NT2/D1 (cell line): ENCODE measurements at regions not wholly inside any gene's neighbourhood (a gene's known extent, or its start where the extent isn't known, plus 50 kb on each side); places are given as distances from the start of the nearest gene placed in this dataset.

Experiments used
- DNase-seq: peaks from one replicate; pipeline ENCODE4 v3.0.0-alpha.2; 2011; ENCODE audit warnings: low read depth, low spot score
- H3K27me3 ChIP-seq: 2 replicates; pipeline ENCODE4 v1.6.0; 2011; ENCODE audit warnings: mild to moderate bottlenecking; ENCODE audit not compliant: insufficient read length, insufficient read depth
- H3K36me3 ChIP-seq: 2 replicates; pipeline ENCODE4 v1.6.1; 2011; ENCODE audit warnings: mild to moderate bottlenecking, low read length, mixed read lengths; ENCODE audit not compliant: insufficient read depth, insufficient read length
- H3K4me1 ChIP-seq: 2 replicates; pipeline ENCODE4 v1.5.1; 2011; ENCODE audit not compliant: insufficient read depth, insufficient read length
- H3K4me3 ChIP-seq: 2 replicates; pipeline ENCODE4 v1.5.1; 2011; ENCODE audit warnings: low read depth; ENCODE audit not compliant: insufficient read length
- H3K9ac ChIP-seq: 2 replicates; pipeline ENCODE4 v1.6.0; 2011; ENCODE audit warnings: low read depth; ENCODE audit not compliant: insufficient read length
- H3K9me3 ChIP-seq: 2 replicates; pipeline ENCODE4 v1.5.1; 2011; ENCODE audit warnings: mild to moderate bottlenecking, low read length; ENCODE audit not compliant: insufficient read depth
- SUZ12 ChIP-seq: IDR thresholded peaks from 2 replicates; pipeline ENCODE4 v1.6.1; 2011; ENCODE audit not compliant: insufficient read length, insufficient read depth; ENCODE audit errors: extremely low read depth
- YY1 ChIP-seq: IDR thresholded peaks from 2 replicates; pipeline ENCODE4 v1.6.1; 2011; ENCODE audit not compliant: insufficient read length, insufficient read depth
- ZNF274 ChIP-seq: IDR thresholded peaks from 2 replicates; pipeline ENCODE4 v1.6.1; 2011; ENCODE audit warnings: mild to moderate bottlenecking, low read depth, low read length

- Histone ChIP-seq H3K9me3 (peaks cover 3% of the 10 kb centered on the region; the same call in 1 of the 2 replicates), H3K27me3 (no peaks in the 10 kb centered on the region), H3K9ac (no peak overlapping the region), H3K4me3 (no peak overlapping the region), H3K36me3 (no peaks in the 10 kb centered on the region), H3K4me1 (no peaks in the 10 kb centered on the region)
- DNase-seq: no peak
- no peak for TF ChIP-seq SUZ12
- no peak for TF ChIP-seq YY1
- TF ChIP-seq ZNF274: no peak
Observed at GRCh38 chr20:39990692-39991091, 698.3 kb downstream of the MAFB start.

DNA sequence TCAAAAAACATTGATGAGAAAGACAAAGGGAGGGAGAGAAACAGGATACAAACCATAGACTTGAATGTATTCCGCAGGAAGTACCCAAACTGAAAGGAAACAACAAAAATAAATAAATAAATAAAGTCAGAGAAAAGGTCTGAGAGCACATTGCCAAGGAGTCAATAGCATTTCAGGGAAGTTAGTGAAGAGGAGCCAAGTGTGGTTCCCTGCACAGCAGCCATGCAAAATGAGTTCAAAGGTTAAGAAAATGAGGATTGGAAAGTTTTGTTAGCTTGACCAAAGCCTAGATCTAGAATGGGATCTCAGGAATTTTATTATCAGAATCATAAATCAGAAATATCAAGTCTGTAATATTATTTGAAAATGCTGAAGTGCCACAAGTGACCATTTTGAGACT lies 700.0 kb downstream of the MAFB start:
- Histone ChIP-seq H3K9ac (no peak overlapping the region), H3K9me3 (peaks cover 3% of the 10 kb centered on the region; the same call in 1 of the 2 replicates), H3K36me3 (no peaks in the 10 kb centered on the region), H3K4me3 (no peak overlapping the region), H3K27me3 (no peaks in the 10 kb centered on the region), H3K4me1 (no peaks in the 10 kb centered on the region)
- no peak for DNase-seq
- TF ChIP-seq SUZ12: no peak
- no peak for TF ChIP-seq ZNF274
- TF ChIP-seq YY1: no peak

DNA sequence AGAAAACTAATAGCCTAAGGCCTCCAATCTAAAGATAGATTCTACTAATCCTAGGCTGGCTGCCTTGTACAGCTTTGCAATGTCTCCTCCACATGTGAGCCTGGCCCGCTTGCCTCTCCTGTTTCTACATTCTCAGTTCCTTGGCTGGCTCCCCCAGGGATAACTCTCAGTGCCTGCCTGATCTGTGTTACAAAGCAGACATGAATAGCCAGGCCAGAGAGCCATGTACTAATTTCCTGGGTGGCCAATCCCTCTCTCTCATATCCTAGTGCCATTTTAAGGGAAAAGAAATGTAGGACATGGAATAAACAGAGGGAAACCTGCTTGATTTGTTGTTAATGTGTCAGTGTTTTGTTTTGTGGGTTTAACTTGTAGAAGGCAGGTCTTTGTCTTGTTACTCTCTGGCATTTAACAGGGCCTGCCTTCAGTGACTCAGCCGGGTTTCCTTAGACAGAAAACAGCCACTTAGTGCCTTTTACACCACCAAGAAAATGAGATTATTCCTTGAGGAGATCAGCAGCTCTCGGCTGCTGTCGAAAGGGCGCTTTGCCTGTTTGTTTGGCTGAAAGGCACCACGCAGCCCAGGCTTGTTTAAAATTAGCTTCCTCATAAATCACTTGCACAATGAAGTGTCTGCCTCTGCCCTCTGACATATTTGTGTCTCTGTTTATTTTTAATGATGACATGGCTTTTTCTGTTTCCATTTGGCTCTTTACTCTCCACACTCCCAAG lies 702.7 kb downstream of the MAFB start:
- peak; percentile 32 for DNase-seq
- no peak for TF ChIP-seq SUZ12
- TF ChIP-seq YY1: no peak
- TF ChIP-seq ZNF274: no peak
- H3K36me3 ChIP-seq: no peaks in the 10 kb centered on the region
- H3K4me3 ChIP-seq: no peak overlapping the region
- H3K9me3 ChIP-seq: peaks cover 3% of the 10 kb centered on the region; the same call in 1 of the 2 replicates
- H3K27me3 ChIP-seq: no peaks in the 10 kb centered on the region
- no peaks in the 10 kb centered on the region for H3K4me1 ChIP-seq
- no peak overlapping the region for H3K9ac ChIP-seq

DNA sequence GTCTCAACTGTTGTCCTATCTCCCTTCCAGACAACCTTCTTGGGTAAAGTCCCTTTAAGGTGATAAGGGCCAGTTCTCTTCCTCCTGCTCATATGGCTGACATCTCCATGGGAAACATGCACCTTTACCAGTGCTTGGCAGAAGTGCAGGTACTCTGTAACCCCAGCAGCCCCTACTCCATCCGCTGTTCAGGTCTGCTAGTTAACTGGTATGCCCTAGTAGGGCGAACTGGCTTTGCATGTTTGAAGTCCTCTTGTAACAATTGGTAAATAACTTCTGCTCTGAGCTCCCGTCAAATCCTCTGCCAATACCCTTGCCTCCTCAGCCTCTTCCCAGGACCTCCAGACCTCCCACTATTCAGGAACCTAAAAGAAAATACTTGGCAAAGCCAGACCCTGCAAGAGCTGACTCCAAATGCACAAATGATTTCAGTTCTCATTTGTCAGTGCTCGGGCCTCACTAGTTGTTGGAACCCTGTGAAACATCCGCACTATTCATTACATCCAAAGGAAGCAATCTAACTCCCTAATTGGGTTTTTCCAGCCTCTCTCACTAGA lies 703.7 kb downstream of the MAFB start:
- DNase-seq: no peak
- TF ChIP-seq ZNF274: no peak
- TF ChIP-seq YY1: no peak
- TF ChIP-seq SUZ12: no peak
- H3K36me3 ChIP-seq: no peaks in the 10 kb centered on the region
- no peaks in the 10 kb centered on the region for H3K4me1 ChIP-seq
- no peaks in the 10 kb centered on the region for H3K9me3 ChIP-seq
- no peak overlapping the region for H3K9ac ChIP-seq
- H3K27me3 ChIP-seq: no peaks in the 10 kb centered on the region
- no peak overlapping the region for H3K4me3 ChIP-seq

- Histone ChIP-seq H3K36me3 (no peaks in the 10 kb centered on the region), H3K27me3 (no peaks in the 10 kb centered on the region), H3K4me3 (no peak overlapping the region), H3K9ac (no peak overlapping the region), H3K9me3 (no peaks in the 10 kb centered on the region), H3K4me1 (no peaks in the 10 kb centered on the region)
- DNase-seq: no peak
- no peak for TF ChIP-seq SUZ12
- TF ChIP-seq YY1: no peak
- no peak for TF ChIP-seq ZNF274
Observed at GRCh38 chr20:39983655-39984054, 705.4 kb downstream of the MAFB start.

GRCh38 chr20:39983183-39983582 lies 705.9 kb downstream of the MAFB start:
- Histone ChIP-seq H3K4me3 (no peak overlapping the region), H3K27me3 (no peaks in the 10 kb centered on the region), H3K4me1 (no peaks in the 10 kb centered on the region), H3K36me3 (no peaks in the 10 kb centered on the region), H3K9me3 (no peaks in the 10 kb centered on the region), H3K9ac (no peak overlapping the region)
- TF ChIP-seq SUZ12: no peak
- no peak for TF ChIP-seq ZNF274
- TF ChIP-seq YY1: no peak
- no peak for DNase-seq

DNA sequence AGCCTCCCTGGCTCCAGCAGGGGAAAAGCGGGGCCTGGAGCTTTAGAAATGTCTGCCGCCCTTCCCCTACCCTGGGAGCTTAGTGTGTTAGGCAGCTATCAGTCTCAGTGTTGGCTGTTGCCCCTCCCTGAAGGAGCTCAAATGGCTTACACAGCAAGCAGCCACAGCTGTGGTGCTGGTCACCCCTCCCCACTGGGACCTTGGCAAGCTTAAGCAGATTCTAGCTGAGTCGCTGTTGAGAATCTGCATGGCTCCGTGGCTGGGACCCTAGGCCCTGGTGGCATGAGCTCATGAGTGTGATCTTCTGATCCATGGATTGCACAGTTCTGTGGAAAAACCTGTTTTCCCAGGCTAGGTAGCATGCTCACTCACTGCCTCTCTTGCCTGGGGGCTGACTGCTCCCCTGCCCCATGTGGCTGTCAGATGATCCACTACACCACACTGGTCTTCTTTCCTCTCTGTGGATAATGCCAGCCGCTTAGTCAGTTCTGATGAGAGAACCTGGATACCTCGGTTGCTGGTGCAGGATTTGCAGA lies 714.0 kb downstream of the MAFB start:
- H3K4me3 ChIP-seq: no peak overlapping the region
- no peak for DNase-seq
- H3K36me3 ChIP-seq: no peaks in the 10 kb centered on the region
- no peaks in the 10 kb centered on the region for H3K9me3 ChIP-seq
- no peak overlapping the region for H3K9ac ChIP-seq
- no peaks in the 10 kb centered on the region for H3K27me3 ChIP-seq
- no peak for TF ChIP-seq ZNF274
- TF ChIP-seq YY1: no peak
- no peak for TF ChIP-seq SUZ12
- H3K4me1 ChIP-seq: peaks cover 4% of the 10 kb centered on the region
